ENCODE measurements at regions not wholly inside any gene's neighbourhood (a gene's known extent, or its start where the extent isn't known, plus 50 kb on each side); places are given as distances from the start of the nearest gene placed in this dataset.

GRCh38 chr18:39030124-39030655 is 1464.6 kb upstream of the CELF4 start:
- no peak for DNase-seq (ENCODE audit: low spot score)

GRCh38 chr18:39025531-39025930 is 1459.9 kb upstream of the CELF4 start:
- DNase-seq (ENCODE audit: low spot score) = no peak

- no peak for DNase-seq (ENCODE audit: low spot score)
Observed at GRCh38 chr18:39019989-39020388, 1454.4 kb upstream of the CELF4 start.

GRCh38 chr18:39007031-39007902 is 1441.7 kb upstream of the CELF4 start:
- peak; percentile 12 for DNase-seq (ENCODE audit: low spot score)

- no peak for DNase-seq (ENCODE audit: low spot score)
Observed at GRCh38 chr18:38996056-38996455, 1430.5 kb upstream of the CELF4 start.

- peak; percentile 14 for DNase-seq (ENCODE audit: low spot score)
Observed at GRCh38 chr18:38993342-38993741, 1427.7 kb upstream of the CELF4 start.

- DNase-seq (ENCODE audit: low spot score) = no peak
Observed at GRCh38 chr18:38984968-38985367, 1419.4 kb upstream of the CELF4 start.

GRCh38 chr18:38982072-38982471 is 1416.5 kb upstream of the CELF4 start:
- no peak for DNase-seq (ENCODE audit: low spot score)

GRCh38 chr18:38981389-38981788 is 1415.8 kb upstream of the CELF4 start:
- no peak for DNase-seq (ENCODE audit: low spot score)

- no peak for DNase-seq (ENCODE audit: low spot score)
Observed at GRCh38 chr18:38980420-38980819, 1414.8 kb upstream of the CELF4 start.

- no peak for DNase-seq (ENCODE audit: low spot score)
Observed at GRCh38 chr18:38972571-38972970, 1407.0 kb upstream of the CELF4 start.

GRCh38 chr18:38971881-38972280 is 1406.3 kb upstream of the CELF4 start:
- DNase-seq (ENCODE audit: low spot score) = no peak

GRCh38 chr18:38966841-38967240 is 1401.2 kb upstream of the CELF4 start:
- DNase-seq (ENCODE audit: low spot score) = peak; percentile 8

GRCh38 chr18:38963943-38964660 is 1398.5 kb upstream of the CELF4 start:
- DNase-seq (ENCODE audit: low spot score) = no peak

GRCh38 chr18:38961880-38962279 is 1396.3 kb upstream of the CELF4 start:
- DNase-seq (ENCODE audit: low spot score) = no peak

GRCh38 chr18:38957736-38958135 is 1392.1 kb upstream of the CELF4 start:
- no peak for DNase-seq (ENCODE audit: low spot score)

- no peak for DNase-seq (ENCODE audit: low spot score)
Observed at GRCh38 chr18:38956068-38956467, 1390.5 kb upstream of the CELF4 start.

GRCh38 chr18:38951633-38952032 is 1386.0 kb upstream of the CELF4 start:
- DNase-seq (ENCODE audit: low spot score) = no peak

- no peak for DNase-seq (ENCODE audit: low spot score)
Observed at GRCh38 chr18:38948436-38948835, 1382.8 kb upstream of the CELF4 start.

- DNase-seq (ENCODE audit: low spot score) = no peak
Observed at GRCh38 chr18:38944446-38945024, 1378.9 kb upstream of the CELF4 start.

- no peak for DNase-seq (ENCODE audit: low spot score)
Observed at GRCh38 chr18:38941711-38942561, 1376.3 kb upstream of the CELF4 start.
